ENCODE measurements at regions not wholly inside any gene's neighbourhood (a gene's known extent, or its start where the extent isn't known, plus 50 kb on each side); places are given as distances from the start of the nearest gene placed in this dataset.
"Not testable (repeated sequence)": the region's sequence is repeated elsewhere in the genome, so short reads cannot be mapped to it uniquely, and the experiment has no call there.

DNA sequence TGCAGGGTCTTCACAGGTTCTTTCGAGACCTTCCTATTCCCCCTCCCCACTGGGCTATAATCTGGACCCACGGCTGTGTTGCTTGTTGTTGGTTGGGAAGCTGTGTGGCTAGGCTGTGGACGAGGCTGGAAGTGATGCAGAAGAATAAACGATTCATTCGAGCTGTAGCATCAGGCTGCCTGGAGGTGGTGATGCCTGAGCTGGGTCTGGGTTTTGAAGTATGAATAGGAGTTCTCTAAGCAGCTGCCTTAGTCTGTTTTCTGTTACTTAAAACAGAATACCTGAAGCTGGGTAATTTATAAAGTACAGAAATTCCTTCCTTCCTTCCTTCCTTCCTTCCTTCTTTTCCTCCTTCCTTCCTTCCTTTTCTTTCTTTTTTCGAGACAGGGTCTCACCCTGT lies 126.5 kb upstream of the ZEB1 start:
- DNase-seq, result no peak

DNA sequence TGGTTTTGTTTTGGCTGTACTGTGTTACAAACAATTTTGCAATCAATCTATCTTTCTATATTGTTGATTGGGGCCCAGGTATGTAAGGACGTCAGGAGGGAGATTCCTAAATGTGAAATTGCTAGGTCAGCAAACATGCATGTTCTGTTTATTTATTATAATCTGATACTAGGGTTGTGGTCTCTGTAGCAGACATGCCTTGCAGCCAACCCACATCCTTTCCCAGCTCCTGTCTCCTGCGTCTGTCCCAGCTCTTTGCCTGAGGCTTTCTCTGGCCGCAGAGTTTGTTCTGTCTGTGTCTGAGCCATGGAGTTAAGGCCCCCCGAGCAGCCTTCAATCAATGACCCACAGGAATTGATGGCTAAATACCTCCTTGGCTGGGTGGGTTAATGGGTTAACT lies 124.0 kb upstream of the ZEB1 start:
- DNase-seq, result no peak

DNA sequence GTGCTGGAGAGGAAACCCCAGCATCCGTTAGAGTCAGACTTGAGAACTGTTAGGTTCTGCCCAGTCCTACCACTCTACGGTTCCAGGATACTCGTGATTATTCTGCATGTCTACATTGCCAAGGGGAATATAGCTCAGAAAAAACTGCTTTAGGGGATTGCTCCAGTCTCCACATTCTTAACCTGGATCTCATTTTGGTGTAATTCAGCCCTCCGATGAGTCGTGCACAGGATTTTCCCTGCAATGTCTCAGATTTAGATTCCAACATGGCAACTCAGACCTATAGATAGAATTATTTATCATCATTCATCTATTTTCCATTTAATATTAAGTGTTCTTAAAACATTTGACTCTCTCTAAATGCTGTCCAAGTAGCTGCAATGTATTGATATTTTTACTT lies 121.1 kb upstream of the ZEB1 start:
- DNase-seq, result no peak

DNA sequence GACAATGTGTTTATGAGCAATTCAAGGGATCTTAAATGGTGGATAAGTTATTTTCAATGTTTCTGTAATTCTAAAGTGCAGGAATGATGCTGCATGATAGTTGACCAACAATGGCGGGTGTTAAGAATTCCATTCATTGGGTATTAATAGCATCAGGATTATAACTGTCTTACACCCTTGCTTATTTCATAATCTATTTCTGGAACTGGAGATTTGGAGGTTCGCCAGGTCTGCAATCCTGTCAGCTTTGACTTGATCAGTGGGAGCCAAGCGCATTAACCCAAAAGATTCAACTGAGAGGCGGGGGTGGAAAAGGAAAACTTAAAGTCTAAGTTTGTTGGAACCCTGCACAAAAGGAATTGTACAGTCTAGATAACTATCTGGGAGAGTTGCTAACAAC lies 114.9 kb upstream of the ZEB1 start:
- no peak for DNase-seq

DNA sequence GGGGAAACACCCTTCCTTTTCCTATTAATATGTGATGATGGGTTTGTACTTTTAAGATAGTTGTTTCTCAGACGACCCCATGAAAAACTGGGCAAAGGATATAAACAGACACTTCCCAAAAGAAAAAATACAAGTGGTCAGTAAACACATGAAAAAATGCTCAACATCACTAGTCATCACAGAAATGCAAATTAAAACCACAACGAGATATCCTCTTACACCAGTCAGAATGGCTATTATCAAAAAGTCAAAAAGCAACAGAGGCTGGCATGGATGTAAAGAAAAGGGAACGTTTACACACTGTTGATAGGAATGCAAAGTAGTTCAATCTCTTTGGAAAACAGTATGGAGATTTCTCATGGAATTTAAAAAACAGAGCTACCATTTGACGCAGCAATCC lies 111.4 kb upstream of the ZEB1 start:
- no peak for DNase-seq

DNA sequence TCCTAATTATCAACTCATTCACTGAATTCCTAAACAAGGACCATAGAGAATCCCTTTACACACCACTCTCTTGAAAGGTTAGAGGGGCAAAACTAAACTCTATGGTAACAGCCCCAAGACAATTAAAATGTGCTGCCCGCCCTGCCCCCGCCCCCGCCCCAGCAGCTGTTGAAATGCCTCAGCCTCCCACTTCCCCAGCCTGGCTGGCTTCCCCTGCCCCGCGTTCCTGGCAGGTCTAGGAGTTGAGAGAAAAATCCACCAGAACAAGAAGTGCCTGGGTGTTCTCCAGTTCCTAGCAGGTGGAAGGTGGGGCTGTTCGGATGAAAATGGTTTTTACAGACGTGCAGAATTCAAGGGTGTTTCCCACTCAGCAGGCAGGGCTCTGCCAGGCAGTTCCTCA lies 109.5 kb upstream of the ZEB1 start:
- no peak for DNase-seq

DNA sequence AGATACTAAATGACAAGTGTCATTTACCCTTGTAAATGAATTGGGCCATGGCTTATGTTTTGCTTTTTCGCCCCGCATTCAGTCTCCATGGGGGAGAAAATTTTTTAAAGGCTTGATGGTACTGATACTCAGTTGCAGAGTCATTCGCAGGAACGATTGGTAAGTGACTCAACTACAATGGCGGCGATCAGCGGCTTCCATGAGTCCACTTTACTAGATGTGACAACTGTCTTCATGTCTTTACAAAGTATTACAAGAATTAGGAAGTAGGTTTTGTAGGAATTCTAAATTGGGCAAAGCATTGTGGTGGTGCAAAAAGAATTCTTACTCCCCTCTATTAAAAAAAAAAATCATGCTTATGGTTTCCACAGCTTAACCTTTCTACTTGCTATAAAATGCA lies 108.8 kb upstream of the ZEB1 start:
- no peak for DNase-seq

DNA sequence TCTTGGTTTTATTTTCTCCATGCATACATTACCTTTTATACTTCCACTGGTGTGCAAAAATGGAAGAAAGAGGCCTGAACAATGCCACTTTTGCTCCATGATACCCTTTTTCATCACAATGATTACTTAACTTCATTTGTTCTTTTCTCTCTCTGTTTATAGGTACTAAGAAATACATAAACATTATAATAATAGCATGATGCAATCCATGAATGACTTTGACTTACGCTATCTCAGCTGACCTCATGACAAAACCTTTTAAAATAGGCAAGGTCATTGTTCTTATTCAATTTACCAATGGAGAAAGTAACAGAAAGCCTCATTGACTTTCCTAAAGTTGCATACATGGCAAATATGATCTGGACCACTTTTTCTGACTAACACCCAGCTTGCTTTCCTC lies 105.1 kb upstream of the ZEB1 start:
- no peak for DNase-seq

DNA sequence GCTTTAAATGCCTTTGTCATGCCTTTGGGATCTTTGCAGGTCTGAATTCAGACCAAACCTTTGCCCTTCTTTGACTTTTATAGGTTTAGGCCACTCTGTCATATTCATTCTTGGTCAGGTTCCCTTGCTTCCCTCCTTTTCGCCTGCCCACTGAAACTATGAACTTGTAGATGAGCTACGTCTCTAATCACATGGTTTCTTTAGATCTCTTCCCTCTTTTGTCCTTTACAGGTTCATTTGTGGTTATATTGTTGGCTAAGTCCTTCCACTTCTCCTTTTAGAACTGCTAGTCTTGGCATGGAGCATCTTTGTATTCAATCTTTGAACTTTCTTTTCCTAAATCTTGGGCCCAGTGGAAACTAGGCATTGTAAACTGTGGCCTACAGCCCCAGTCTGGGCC lies 104.0 kb upstream of the ZEB1 start:
- peak; percentile 50 for DNase-seq

DNA sequence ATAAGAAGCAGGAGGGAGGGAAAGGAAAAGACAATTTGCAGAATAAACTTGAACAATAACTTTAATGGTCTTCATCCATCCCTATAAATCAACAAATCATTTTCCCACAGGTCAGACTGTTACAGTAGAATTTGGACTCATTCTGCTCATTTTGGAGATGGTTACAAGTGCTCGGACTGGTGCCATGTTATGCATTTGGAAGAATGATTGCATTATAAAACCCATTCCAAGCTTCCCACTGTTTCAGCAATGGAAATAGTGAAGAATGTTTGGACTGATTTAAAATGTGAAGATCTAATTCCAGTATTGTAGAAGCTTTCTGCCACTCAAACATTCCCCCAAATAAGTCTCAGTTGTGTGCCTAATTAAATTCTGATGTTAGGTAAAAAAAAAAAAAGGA lies 99.7 kb upstream of the ZEB1 start:
- DNase-seq, result no peak

DNA sequence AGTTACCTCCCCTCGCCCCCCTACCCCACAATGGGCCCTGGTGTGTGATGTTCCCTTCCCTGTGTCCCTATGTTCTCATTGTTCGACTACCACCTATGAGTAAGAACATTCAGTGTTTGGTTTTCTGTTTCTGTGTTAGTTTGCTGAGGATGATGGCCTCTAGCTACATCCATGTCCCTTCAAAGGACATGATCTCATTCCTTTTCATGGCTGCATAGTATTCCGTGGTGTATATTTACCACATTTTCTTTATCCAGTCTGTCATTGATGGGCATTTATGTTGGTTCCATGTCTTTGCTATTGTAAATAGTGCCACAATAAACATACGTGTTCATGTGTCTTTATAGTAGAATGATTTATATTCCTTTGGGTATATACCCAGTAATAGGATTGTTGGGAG lies 90.2 kb upstream of the ZEB1 start:
- DNase-seq, result not testable (repeated sequence)

DNA sequence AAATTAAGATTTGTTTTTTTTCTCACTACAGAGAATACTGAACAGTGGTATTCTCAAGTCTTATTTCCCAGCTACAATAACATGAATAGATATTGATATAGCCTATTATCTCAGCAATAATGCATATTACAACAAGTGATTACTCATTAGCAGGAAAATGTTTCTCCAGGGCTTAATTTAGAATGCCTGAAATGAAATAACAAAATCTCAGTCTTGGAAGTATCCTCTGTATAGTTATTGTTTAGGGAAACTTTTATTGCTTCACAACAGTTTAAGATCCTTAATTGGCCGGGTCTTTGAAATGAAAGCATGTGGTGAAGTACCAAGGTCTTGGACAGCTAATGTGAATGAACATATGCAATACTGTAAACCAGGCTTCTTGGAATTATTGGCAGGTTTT lies 79.1 kb upstream of the ZEB1 start:
- DNase-seq, result no peak

DNA sequence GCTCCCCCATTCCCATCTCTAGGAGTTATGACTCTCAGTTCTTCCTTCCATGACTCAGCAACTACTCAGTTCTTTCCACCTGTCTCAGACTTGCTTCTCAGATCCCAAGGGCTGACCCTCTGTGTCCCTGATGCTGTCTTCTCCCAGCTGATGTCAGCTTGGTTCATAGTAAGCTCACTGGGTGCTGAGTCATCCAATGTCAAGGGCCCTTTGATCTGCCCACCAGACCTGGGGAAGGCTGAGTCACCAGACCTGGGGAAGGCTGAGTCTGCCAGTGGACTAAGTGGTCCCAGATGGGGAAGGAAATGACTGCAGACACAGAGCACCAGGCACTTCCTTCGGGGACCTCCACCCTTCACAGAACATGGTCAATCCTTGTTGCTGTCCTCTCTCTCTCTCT lies 76.1 kb upstream of the ZEB1 start:
- peak; percentile 61 for DNase-seq

DNA sequence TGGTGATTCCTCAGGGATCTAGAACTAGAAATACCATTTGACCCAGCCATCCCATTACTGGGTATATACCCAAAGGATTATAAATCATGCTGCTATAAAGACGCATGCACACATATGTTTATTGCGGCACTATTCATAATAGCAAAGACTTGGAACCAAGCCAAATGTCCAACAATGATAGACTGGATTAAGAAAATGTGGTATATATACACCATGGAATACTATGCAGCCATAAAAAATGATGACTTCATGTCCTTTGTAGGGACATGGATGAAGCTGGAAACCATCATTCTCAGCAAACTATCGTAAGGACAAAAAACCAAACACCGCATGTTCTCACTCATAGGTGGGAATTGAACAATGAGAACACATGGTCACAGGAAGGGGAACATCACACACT lies 67.9 kb upstream of the ZEB1 start:
- DNase-seq, result not testable (repeated sequence)

DNA sequence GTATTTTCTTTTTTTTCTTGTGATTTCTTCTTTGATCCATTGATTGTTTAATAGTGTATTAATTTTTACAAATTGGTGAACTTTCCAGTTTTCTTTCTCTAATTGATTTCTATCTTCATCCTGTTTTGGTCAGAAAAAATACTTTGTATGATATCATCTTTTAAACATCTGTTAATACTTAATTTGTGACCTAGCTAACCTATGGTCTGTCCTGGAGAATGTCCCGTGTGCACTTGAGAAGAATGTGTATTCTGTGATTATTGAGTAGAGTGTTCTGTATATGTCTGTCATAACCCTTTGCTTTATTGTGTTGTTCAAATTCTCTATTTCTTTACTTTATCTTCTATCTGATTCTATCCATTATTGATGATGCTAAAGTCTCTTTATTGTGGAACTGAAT lies 65.8 kb upstream of the ZEB1 start:
- no peak for DNase-seq

DNA sequence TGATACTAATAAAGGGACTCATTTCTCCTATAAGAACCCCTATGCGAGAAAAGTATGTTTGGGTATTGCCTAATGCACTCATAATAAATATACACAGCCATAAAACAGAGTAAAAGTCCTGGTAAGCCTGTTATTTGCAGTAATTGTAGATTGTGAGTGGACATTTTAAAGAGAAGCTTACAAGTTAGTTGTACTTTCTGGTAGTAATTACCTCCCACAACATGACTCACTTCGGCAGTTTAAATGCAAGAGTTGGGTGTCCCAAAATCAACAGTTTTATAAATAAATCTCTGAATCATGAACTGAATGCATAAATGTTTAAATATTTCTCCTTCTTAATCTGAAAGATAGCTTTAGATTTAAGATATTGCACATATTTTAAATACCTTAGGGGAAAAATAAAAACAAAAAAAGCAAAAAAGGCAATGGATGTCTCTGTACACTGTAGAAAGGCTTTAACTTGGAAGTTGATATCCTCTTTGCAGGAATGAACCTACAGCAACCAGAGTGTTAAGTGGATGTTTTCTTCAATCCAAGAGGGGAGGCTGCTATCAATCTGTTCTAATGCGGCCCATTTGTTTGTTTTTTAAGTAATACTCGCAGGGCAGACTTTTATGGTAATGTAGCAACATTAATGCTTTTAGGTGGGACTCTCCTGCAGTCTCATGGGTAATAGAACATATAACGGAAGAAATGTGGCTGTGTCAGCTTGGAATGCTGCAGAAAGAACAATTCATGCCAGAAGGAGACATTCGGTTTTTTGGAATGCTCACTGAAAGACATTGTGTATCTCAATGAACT lies 57.3 kb upstream of the ZEB1 start:
- no peak for DNase-seq

DNA sequence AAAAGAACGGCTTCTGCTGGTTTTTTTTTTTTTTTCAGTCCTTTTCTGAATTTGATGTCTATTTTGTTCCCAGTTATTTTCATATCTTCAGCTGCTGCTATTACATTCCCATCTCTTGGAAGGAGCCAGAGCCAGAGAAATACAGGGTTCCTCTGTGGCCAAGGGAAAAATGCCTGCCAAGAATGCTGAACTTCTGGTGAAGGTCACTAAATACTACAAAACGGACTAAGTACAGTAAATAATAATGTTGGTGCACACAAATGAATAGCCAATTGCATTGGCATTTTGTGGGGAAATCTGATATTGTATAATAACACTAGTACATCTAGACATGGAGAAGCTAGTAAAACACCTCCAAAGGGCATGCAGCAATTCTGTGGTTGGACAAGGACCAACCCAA lies 56.3 kb upstream of the ZEB1 start:
- DNase-seq, result no peak

DNA sequence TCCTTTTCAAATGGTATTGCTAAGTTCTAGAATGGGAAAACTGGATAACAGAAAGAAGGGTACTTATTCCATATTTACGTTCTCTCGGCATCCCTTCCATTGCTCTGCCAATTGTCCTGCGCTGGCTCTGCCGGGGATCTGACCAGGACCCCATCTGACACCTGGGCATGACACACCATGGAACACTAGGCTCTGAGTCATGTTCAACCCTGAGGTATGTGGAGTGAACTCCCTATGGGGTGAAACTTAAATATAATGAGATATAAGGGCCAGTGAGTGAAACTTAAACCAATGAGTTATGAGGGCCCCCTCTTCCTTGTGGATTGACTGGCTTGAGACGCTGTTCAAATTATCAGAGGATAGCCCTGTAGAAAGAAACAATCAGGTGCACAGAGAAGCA lies 55.1 kb upstream of the ZEB1 start:
- DNase-seq, result no peak

DNA sequence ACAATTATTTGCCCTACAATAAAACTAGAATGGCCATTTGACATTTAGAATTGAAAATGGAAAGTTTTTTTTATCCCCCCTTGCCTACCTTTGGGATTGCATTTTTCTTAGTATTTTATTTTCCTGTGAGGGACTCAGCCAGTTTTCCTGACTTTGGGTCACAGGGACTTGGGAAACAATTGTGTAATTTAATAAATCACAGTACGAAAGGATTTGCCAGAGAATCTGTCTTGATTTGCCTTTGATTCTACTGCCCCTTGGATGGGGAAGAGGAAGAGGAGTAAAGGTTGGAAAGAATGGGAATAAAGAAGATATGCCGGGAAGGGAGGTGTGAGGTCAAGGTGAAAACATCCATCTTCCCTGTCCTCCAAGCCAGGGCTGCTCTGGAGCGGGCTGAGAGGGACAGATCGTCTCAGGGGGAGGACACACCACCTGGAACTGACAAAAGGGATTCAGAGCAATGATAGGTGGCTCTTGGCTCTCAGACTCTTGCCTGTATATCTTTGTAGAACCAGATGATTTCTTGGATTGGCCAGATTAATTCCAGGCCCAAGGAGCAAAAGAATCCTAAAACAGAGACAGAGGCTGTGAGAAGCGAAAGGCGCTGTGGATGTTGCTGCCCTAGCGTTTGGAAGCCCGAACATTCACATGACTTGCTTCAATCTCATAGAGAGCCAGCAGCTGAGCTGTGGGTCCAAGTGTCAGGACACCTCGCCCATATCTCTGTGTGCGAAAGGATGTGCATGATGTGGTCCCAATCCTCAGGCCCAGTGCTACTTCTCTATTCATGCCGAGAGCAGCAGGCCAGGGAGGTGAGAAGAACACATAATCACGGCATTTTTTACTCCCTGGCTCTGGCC lies 50.3 kb upstream of the ZEB1 start:
- DNase-seq, result no peak

Measured in hematopoietic multipotent progenitor cell treated with erythropoietin and hydrocortisone succinate and interleukin-3 and kit ligand, for 6 days (in vitro differentiated cells).